ENCODE measurements at regions not wholly inside any gene's neighbourhood (a gene's known extent, or its start where the extent isn't known, plus 50 kb on each side); places are given as distances from the start of the nearest gene placed in this dataset.

DNA sequence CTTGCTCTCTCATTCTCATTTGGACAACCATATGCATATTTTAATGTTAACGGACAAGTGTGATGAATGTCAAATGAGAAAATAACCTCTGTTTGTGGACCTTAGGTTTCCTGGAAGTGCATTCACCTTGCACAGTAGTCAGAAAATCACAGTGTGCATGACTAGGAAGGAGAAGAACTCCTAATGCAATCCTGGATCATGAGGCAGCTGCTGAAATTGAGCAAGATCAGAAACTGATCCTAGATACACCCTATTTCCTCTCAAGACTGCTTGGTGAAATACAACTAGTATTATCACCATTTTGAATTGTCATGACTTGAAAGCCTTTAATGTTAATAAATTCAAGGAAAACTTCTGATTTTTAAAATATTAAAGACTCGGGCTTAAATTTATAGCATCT, 1148.9 kb downstream of the STIM2 start:
- no peak overlapping the region for H3K27ac ChIP-seq (ENCODE audit: low read depth in 1 of 2, low read length in 2 of 2)
- H3K27me3 ChIP-seq (ENCODE audit: control insufficient read depth in 1 of 2, insufficient read depth in 2 of 2, low read length in 2 of 2), result no peaks in the 10 kb centered on the region
- Mint-ChIP-seq H3K27me3 (no peaks in the 10 kb centered on the region), H3K36me3 (ENCODE audit: low read depth) (no peaks in the 10 kb centered on the region), H3K9me3 (peaks cover 3% of the 10 kb centered on the region), H3K4me1 (ENCODE audit: low read depth) (no peaks in the 10 kb centered on the region), H3K4me3 (no peak overlapping the region), H3K27ac (no peak overlapping the region)
- TF ChIP-seq, protein P1, sequence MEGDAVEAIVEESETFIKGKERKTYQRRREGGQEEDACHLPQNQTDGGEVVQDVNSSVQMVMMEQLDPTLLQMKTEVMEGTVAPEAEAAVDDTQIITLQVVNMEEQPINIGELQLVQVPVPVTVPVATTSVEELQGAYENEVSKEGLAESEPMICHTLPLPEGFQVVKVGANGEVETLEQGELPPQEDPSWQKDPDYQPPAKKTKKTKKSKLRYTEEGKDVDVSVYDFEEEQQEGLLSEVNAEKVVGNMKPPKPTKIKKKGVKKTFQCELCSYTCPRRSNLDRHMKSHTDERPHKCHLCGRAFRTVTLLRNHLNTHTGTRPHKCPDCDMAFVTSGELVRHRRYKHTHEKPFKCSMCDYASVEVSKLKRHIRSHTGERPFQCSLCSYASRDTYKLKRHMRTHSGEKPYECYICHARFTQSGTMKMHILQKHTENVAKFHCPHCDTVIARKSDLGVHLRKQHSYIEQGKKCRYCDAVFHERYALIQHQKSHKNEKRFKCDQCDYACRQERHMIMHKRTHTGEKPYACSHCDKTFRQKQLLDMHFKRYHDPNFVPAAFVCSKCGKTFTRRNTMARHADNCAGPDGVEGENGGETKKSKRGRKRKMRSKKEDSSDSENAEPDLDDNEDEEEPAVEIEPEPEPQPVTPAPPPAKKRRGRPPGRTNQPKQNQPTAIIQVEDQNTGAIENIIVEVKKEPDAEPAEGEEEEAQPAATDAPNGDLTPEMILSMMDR (IDR thresholded peaks at IDR 0.05), result no peak
- H3K36me3 ChIP-seq (ENCODE audit: insufficient read depth, low read length), result no peaks in the 10 kb centered on the region
- no peak overlapping the region for H3K4me3 ChIP-seq (ENCODE audit: low read length)
- ATAC-seq (ENCODE audit: poor library complexity) (no peak), DNase-seq (no peak)
- no peaks in the 10 kb centered on the region for H3K4me1 ChIP-seq (ENCODE audit: insufficient read depth, low read length)
- peaks cover 4 to 18% of the 10 kb centered on the region in 2 experiments for H3K9me3 ChIP-seq (ENCODE audit: control insufficient read depth in 1 of 2, insufficient read depth in 1 of 2, low read length in 2 of 2)
- intact Hi-C loops (cut with DNase I, micrococcal nuclease), result no loop called here
- ChIA-PET POLR2A (no interaction called here), CTCF (no interaction called here)

DNA sequence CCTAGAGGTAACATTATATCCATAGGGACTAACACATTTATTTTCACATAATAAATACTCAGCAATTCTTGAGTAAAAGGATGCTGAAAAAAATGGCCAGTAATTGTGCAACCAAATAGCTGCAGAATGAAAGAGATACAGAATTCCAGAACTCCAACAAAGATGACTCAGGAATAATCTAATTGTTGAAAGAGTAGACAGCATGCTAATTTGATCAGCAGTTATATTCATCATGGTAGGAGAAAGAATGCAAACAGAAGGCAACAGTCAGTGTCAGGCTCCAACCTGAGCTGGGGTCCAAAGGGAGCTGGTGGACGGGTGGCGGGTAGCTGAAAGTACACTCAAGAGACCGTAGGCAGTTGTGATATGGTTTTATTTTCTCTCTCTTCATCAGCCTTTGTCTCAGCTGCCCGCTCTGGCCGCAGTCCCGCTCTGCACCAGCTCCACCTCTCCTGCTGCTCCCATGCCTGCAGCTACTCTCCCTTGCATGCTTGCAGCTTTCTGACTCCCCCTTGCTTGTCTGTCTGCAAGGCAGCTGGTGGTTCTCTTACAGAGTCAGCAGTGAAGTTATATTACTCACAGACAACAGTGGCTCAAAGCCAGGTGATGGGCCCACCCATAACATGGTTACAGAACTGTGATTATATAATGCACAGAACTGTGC, 1150.1 kb downstream of the STIM2 start:
- Mint-ChIP-seq H3K36me3 (ENCODE audit: low read depth) (no peaks in the 10 kb centered on the region), H3K9me3 (peaks cover 3% of the 10 kb centered on the region), H3K4me1 (ENCODE audit: low read depth) (no peaks in the 10 kb centered on the region), H3K27me3 (no peaks in the 10 kb centered on the region), H3K27ac (no peak overlapping the region), H3K4me3 (no peak overlapping the region)
- Histone ChIP-seq H3K36me3 (ENCODE audit: insufficient read depth, low read length) (no peaks in the 10 kb centered on the region), H3K4me3 (ENCODE audit: low read length) (no peak overlapping the region), H3K27ac (ENCODE audit: low read depth in 1 of 2, low read length in 2 of 2) (no peak overlapping the region), H3K4me1 (ENCODE audit: insufficient read depth, low read length) (no peaks in the 10 kb centered on the region), H3K27me3 (ENCODE audit: control insufficient read depth in 1 of 2, insufficient read depth in 2 of 2, low read length in 2 of 2) (no peaks in the 10 kb centered on the region), H3K9me3 (ENCODE audit: control insufficient read depth in 1 of 2, insufficient read depth in 1 of 2, low read length in 2 of 2) (peaks cover 4 to 21% of the 10 kb centered on the region in 2 experiments)
- CTCF ChIA-PET, result no interaction called here
- DNase-seq, result no peak
- intact Hi-C loops (cut with DNase I, micrococcal nuclease), result no loop called here
- TF ChIP-seq, protein P1 (IDR thresholded peaks at IDR 0.05), result no peak
- ATAC-seq (ENCODE audit: poor library complexity), result no peak
- POLR2A ChIA-PET, result no interaction called here

DNA sequence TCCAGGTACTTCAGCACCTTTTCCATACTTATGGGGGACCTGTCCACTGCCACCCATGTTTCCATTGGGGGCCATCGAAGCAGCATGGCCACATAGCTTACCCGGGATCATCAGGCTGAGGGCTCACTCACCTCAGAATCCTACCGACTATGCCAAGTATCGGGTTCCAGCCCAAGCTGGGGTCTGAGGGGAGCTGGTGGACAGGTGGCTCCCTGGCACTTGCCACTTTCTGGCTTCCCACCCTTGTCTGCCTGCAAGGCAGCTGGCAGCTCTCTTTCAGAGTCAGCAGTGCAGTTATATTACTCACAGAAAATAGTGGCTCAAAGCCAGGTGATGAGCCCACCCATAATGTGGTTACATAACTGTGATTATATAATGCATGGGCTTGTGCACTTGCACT, 1153.8 kb downstream of the STIM2 start:
- no peaks in the 10 kb centered on the region for H3K36me3 Mint-ChIP-seq (ENCODE audit: low read depth)
- no peak overlapping the region for H3K4me3 Mint-ChIP-seq
- no peak for DNase-seq
- no peaks in the 10 kb centered on the region for H3K27me3 Mint-ChIP-seq
- peaks cover 4 to 16% of the 10 kb centered on the region in 2 experiments for H3K9me3 ChIP-seq (ENCODE audit: control insufficient read depth in 1 of 2, insufficient read depth in 1 of 2, low read length in 2 of 2)
- no peak overlapping the region for H3K4me3 ChIP-seq (ENCODE audit: low read length)
- CTCF ChIA-PET, result no interaction called here
- peaks cover 8% of the 10 kb centered on the region for H3K9me3 Mint-ChIP-seq
- TF ChIP-seq, protein P1 (IDR thresholded peaks at IDR 0.05), result no peak
- no peak overlapping the region for H3K27ac Mint-ChIP-seq
- H3K4me1 Mint-ChIP-seq (ENCODE audit: low read depth), result no peaks in the 10 kb centered on the region
- intact Hi-C loops (cut with DNase I, micrococcal nuclease), result no loop called here
- H3K27me3 ChIP-seq (ENCODE audit: control insufficient read depth in 1 of 2, insufficient read depth in 2 of 2, low read length in 2 of 2), result no peaks in the 10 kb centered on the region
- H3K27ac ChIP-seq (ENCODE audit: low read depth in 1 of 2, low read length in 2 of 2), result no peak overlapping the region
- POLR2A ChIA-PET, result no interaction called here
- no peak for ATAC-seq (ENCODE audit: poor library complexity)
- no peaks in the 10 kb centered on the region for H3K4me1 ChIP-seq (ENCODE audit: insufficient read depth, low read length)
- H3K36me3 ChIP-seq (ENCODE audit: insufficient read depth, low read length), result no peaks in the 10 kb centered on the region

All from CD4-positive, alpha-beta T cell (primary cell).